PC-9 (cell line): ENCODE measurements at regions not wholly inside any gene's neighbourhood (a gene's known extent, or its start where the extent isn't known, plus 50 kb on each side); places are given as distances from the start of the nearest gene placed in this dataset.

Experiments used
- EZH2 ChIP-seq: fragments of 200-600 bp; sonication (generic); IDR thresholded peaks from 2 replicates; pipeline ENCODE4 v1.8.0; 2017; ENCODE audit warnings: antibody characterized with exemption, low read depth
- TF ChIP-seq, protein P1 (sequence below): fragments of 200-600 bp; sonication (generic); conservative IDR thresholded peaks from 2 replicates; pipeline ENCODE4 v1.6.1; 2017; ENCODE audit warnings: mixed run types, antibody characterized with exemption, mild to moderate bottlenecking, moderate library complexity

DNA sequence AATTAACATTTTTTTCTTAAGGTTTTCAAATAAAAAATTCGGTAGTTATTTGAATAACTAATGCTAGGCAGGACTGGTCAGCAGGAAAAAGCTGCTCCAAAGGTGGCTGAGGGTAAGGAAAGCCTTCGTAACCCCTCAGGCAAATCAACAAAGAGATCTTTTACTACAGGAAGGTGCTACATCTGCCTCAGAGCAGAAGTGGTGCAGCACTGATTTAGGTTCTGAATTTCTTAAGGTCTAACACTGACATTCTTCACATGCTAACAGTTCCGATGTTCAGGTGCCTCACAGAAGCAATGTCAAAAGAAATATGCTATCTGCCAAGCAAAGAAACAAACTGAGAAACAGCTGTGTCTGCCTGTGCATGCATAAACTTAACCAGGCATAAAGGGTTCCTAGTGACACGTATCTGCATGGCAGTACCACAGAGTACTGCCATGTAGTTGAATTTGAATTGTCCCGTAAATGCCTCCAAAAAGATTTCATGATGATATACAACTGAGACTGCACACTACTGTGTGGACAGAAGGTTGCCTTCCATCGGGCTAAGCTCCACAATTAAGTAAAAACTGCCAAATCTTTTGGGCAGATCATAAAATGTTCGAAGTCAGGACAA, 275.0 kb upstream of the NSMCE3 start:
- TF ChIP-seq, protein P1, sequence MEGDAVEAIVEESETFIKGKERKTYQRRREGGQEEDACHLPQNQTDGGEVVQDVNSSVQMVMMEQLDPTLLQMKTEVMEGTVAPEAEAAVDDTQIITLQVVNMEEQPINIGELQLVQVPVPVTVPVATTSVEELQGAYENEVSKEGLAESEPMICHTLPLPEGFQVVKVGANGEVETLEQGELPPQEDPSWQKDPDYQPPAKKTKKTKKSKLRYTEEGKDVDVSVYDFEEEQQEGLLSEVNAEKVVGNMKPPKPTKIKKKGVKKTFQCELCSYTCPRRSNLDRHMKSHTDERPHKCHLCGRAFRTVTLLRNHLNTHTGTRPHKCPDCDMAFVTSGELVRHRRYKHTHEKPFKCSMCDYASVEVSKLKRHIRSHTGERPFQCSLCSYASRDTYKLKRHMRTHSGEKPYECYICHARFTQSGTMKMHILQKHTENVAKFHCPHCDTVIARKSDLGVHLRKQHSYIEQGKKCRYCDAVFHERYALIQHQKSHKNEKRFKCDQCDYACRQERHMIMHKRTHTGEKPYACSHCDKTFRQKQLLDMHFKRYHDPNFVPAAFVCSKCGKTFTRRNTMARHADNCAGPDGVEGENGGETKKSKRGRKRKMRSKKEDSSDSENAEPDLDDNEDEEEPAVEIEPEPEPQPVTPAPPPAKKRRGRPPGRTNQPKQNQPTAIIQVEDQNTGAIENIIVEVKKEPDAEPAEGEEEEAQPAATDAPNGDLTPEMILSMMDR: no peak
- TF ChIP-seq EZH2: no peak
